IMR-90 (cell line): ENCODE measurements at regions not wholly inside any gene's neighbourhood (a gene's known extent, or its start where the extent isn't known, plus 50 kb on each side); places are given as distances from the start of the nearest gene placed in this dataset.

ENCODE experiments used
- ATAC-seq: fragments of 200-7000 bp; cut with Tn5 transposase; 2 replicates; pipeline ENCODE4 v1.9.1; 2020; ENCODE audit warnings: low read depth, mild to moderate bottlenecking, moderate library complexity
- BruUV-seq: library from RNA; stranded (reverse); fragments of 400-500 nt; replicated peaks from 2 replicates; lab custom pipeline; 2021; lab: Mats Ljungman, UMichigan
- CTCF ChIA-PET: fragments of 300-600 bp; formaldehyde crosslinking; extraction: SDS; loops from one replicate; lab custom pipeline; 2021; ENCODE audit warnings: antibody characterized with exemption; lab: Yijun Ruan, JAX
- POLR2A ChIA-PET: fragments of 300-600 bp; sonication (Branson Sonifier 250); formaldehyde crosslinking; loops from one replicate; lab custom pipeline; 2022; ENCODE audit warnings: antibody characterized with exemption; ENCODE audit not compliant: unreplicated experiment; lab: Charles Lee
- DNase-seq: peaks from one replicate; pipeline ENCODE4 v3.0.0; 2013
- H2AFZ ChIP-seq: replicated peaks from 2 replicates; pipeline ENCODE3; 2013; ENCODE audit warnings: low read length, mild to moderate bottlenecking; ENCODE audit not compliant: poor library complexity
- H2AK5ac ChIP-seq: 2 replicates; pipeline ENCODE4 v1.6.1; 2013; ENCODE audit warnings: low read depth, low read length, inconsistent platforms
- H2AK9ac ChIP-seq: replicated peaks from 2 replicates; pipeline ENCODE3; 2013; ENCODE audit warnings: mild to moderate bottlenecking, low read depth, low read length, moderate library complexity; ENCODE audit not compliant: poor library complexity
- H2BK120ac ChIP-seq: 2 replicates; pipeline ENCODE4 v1.6.1; 2013; ENCODE audit warnings: low read depth, low read length, inconsistent platforms
- H2BK15ac ChIP-seq: 3 replicates; pipeline ENCODE4 v1.6.1; 2013; ENCODE audit warnings: low read depth, low read length, inconsistent platforms
- H2BK20ac ChIP-seq: 2 replicates; pipeline ENCODE4 v1.6.1; 2013; ENCODE audit warnings: low read depth, mild to moderate bottlenecking, inconsistent platforms, low read length, moderate library complexity
- H2BK5ac ChIP-seq: 2 replicates; pipeline ENCODE4 v1.6.1; 2013; ENCODE audit warnings: mild to moderate bottlenecking, low read depth, low read length, inconsistent platforms; ENCODE audit not compliant: poor library complexity, severe bottlenecking
- H3K14ac ChIP-seq: replicated peaks from 2 replicates; pipeline ENCODE4 v1.6.1; 2013; ENCODE audit warnings: low read depth, low read length, inconsistent platforms
- H3K18ac ChIP-seq: 2 replicates; pipeline ENCODE4 v1.6.1; 2013; ENCODE audit warnings: low read depth, low read length, control low read depth
- H3K23ac ChIP-seq: 2 replicates; pipeline ENCODE4 v1.6.1; 2013; ENCODE audit warnings: low read depth, low read length, inconsistent platforms
- H3K27ac ChIP-seq: 2 replicates; pipeline ENCODE4 v1.5.1; 2013; ENCODE audit warnings: mild to moderate bottlenecking, control low read depth, low read length; ENCODE audit not compliant: insufficient read depth
- H3K27me3 ChIP-seq: 2 replicates; pipeline ENCODE4 v1.6.1; 2013; ENCODE audit warnings: low read length; ENCODE audit not compliant: control insufficient read depth, insufficient read depth
- H3K36me3 ChIP-seq: 2 replicates; pipeline ENCODE4 v1.6.1; 2013; ENCODE audit warnings: low read length, mixed read lengths; ENCODE audit not compliant: control insufficient read depth, insufficient read depth
- H3K4ac ChIP-seq: 2 replicates; pipeline ENCODE4 v1.6.1; 2013; ENCODE audit warnings: low read depth, low read length, inconsistent platforms
- H3K4me1 ChIP-seq: 2 replicates; pipeline ENCODE4 v1.6.1; 2013; ENCODE audit warnings: low read length, mixed read lengths; ENCODE audit not compliant: control insufficient read depth, insufficient read depth
- H3K4me2 ChIP-seq: 2 replicates; pipeline ENCODE4 v1.6.1; 2013; ENCODE audit warnings: low read depth, mild to moderate bottlenecking, control low read depth, low read length, moderate library complexity
- H3K4me3 ChIP-seq: 2 replicates; pipeline ENCODE4 v1.5.1; 2013; ENCODE audit warnings: low read depth, mild to moderate bottlenecking, control low read depth, low read length, moderate library complexity; ENCODE audit not compliant: insufficient read depth
- H3K56ac ChIP-seq: 2 replicates; pipeline ENCODE4 v1.6.1; 2013; ENCODE audit warnings: low read length, inconsistent platforms; ENCODE audit not compliant: insufficient read depth; ENCODE audit errors: extremely low read depth
- H3K79me1 ChIP-seq, 2 experiments: 2 replicates each; pipeline ENCODE4 v1.6.1; 2013; ENCODE audit warnings: low read length in 2 of 2, inconsistent platforms in 1 of 2, low read depth in 1 of 2
- H3K9ac ChIP-seq: 2 replicates; pipeline ENCODE4 v1.6.1; 2013; ENCODE audit warnings: low read depth, low read length, control low read depth
- H3K9me1 ChIP-seq: 2 replicates; pipeline ENCODE4 v1.6.1; 2013; ENCODE audit warnings: low read length, inconsistent platforms; ENCODE audit not compliant: insufficient read depth
- H3K9me3 ChIP-seq: 2 replicates; pipeline ENCODE4 v1.6.1; 2013; ENCODE audit warnings: low read length; ENCODE audit not compliant: control insufficient read depth, insufficient read depth
- H4K20me1 ChIP-seq: 2 replicates; pipeline ENCODE4 v1.6.1; 2013; ENCODE audit warnings: low read length, inconsistent platforms; ENCODE audit not compliant: insufficient read depth
- H4K5ac ChIP-seq: 2 replicates; pipeline ENCODE4 v1.6.1; 2013; ENCODE audit warnings: mild to moderate bottlenecking, low read depth, low read length, control low read depth
- H4K8ac ChIP-seq, 2 experiments: 2 replicates each; pipeline ENCODE4 v1.6.1; 2013; ENCODE audit warnings: low read depth in 2 of 2, low read length in 2 of 2, control low read depth in 1 of 2, inconsistent platforms in 1 of 2
- H4K91ac ChIP-seq: 2 replicates; pipeline ENCODE4 v1.6.1; 2013; ENCODE audit warnings: low read depth, low read length, inconsistent platforms; ENCODE audit not compliant: insufficient read depth
- CEBPB ChIP-seq: IDR thresholded peaks from 2 replicates; pipeline ENCODE4 v1.6.1; 2012; ENCODE audit warnings: low read depth, low read length, improper control_type of control experiment
- CHD1 ChIP-seq: IDR thresholded peaks from 2 replicates; pipeline ENCODE4 v1.6.1; 2012; ENCODE audit warnings: low read depth, low read length, improper control_type of control experiment
- FOS ChIP-seq: fragments of 150-350 bp; IDR thresholded peaks from 2 replicates; pipeline ENCODE4 v1.6.1; 2016; ENCODE audit warnings: low read depth, low read length
- MAFK ChIP-seq: IDR thresholded peaks from 2 replicates; pipeline ENCODE4 v1.6.1; 2012; ENCODE audit warnings: low read depth, low read length, improper control_type of control experiment
- POLR2A ChIP-seq: IDR thresholded peaks from 2 replicates; pipeline ENCODE4 v1.6.1; 2012; ENCODE audit warnings: mild to moderate bottlenecking, low read depth, low read length
- RFX5 ChIP-seq: IDR thresholded peaks from 2 replicates; pipeline ENCODE4 v1.8.0; 2012; ENCODE audit warnings: low read depth, mild to moderate bottlenecking, low read length, moderate library complexity
- SMC3 ChIP-seq: fragments of 150-350 bp; IDR thresholded peaks from 2 replicates; pipeline ENCODE4 v1.6.1; 2016; ENCODE audit warnings: low read depth, mild to moderate bottlenecking, antibody characterized with exemption, low read length, moderate library complexity
- WGBS, 2 experiments: methylation state at CpG; one replicate each; pipeline versions ENCODE4 v1.1.5 to v1.1.7; 2013; ENCODE audit warnings: missing lambda C conversion rate in 2 of 2; ENCODE audit not compliant: insufficient read length in 1 of 2; ENCODE audit errors: extremely low coverage in 2 of 2; 5-methylcytosine and 5-hydroxymethylcytosine counted together
- dilution Hi-C: fragments of 300-500 bp; cut with HindIII; formaldehyde crosslinking; loops from one replicate; pipeline ENCODE4 v1.14.3; 2018; ENCODE audit warnings: low sequenced_read_pairs; ENCODE audit not compliant: unreplicated experiment
- in situ Hi-C: fragments of 300-500 bp; cut with MboI; formaldehyde crosslinking; loops from 3 replicates; pipeline ENCODE4 v1.14.3; 2019; ENCODE audit warnings: low sequenced_read_pairs, inconsistent platforms, mixed read lengths
- intact Hi-C: fragments of 100-400 bp; cut with micrococcal nuclease; formaldehyde crosslinking; loops from 2 replicates; pipeline ENCODE4 v1.10.0; 2022
- TF ChIP-seq, protein P1 (sequence below): fragments of 150-350 bp; IDR thresholded peaks from 2 replicates; pipeline ENCODE4 v1.6.1; 2016; ENCODE audit warnings: low read depth, mild to moderate bottlenecking, low read length, moderate library complexity, borderline replicate concordance
- TF ChIP-seq, protein P2 (sequence below): conservative IDR thresholded peaks from 2 replicates; pipeline ENCODE4 v1.5.1; 2012; ENCODE audit warnings: mild to moderate bottlenecking, low read depth, low read length, improper control_type of control experiment

DNA sequence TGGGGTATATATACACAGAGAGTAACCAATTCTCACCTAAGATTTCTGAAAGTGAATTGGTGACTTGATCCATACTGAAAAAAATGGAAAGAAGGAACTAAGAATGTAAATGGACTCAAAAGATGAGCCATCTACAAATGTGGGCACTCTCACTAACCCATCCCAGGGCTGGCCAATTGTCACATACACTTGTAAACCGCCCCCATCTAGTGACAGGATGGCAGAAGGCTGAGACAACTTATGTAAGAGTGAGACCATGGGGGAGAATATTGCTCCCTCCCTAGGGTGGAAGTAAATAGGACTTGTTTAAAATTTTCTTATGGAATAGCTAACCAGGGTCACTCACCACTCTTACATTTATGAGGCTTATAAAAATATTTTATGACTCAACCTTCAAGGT lies 377.1 kb upstream of the ISX start:
- Histone ChIP-seq H3K9ac (no peak overlapping the region), H2AK9ac (no peak overlapping the region), H2BK120ac (no peak overlapping the region), H3K9me1 (no peaks in the 10 kb centered on the region), H2AK5ac (no peak overlapping the region), H3K27me3 (no peaks in the 10 kb centered on the region), H3K4ac (no peak overlapping the region), H4K5ac (no peak overlapping the region), H2AFZ (no peak overlapping the region), H3K27ac (no peak overlapping the region), H3K36me3 (no peaks in the 10 kb centered on the region), H3K79me1 (no peaks in the 10 kb centered on the region), H4K91ac (no peak overlapping the region), H4K20me1 (no peaks in the 10 kb centered on the region), H3K23ac (no peak overlapping the region), H2BK20ac (no peak overlapping the region), H2BK5ac (no peak overlapping the region), H2BK15ac (no peak overlapping the region), H4K8ac (no peak overlapping the region), H3K56ac (no peak overlapping the region), H3K4me2 (no peak overlapping the region), H3K4me1 (no peaks in the 10 kb centered on the region), H3K9me3 (peaks cover 11% of the 10 kb centered on the region), H3K18ac (no peak overlapping the region), H3K14ac (no peak overlapping the region), H3K4me3 (no peak overlapping the region)
- dilution Hi-C loops (no loop called here), intact Hi-C loops (no loop called here), in situ Hi-C loops (no loop called here)
- no peak for TF ChIP-seq POLR2A
- no peak for TF ChIP-seq RFX5
- no peak for TF ChIP-seq CHD1
- TF ChIP-seq CEBPB, result no peak
- TF ChIP-seq SMC3, result no peak
- TF ChIP-seq MAFK, result no peak
- TF ChIP-seq, protein P1, sequence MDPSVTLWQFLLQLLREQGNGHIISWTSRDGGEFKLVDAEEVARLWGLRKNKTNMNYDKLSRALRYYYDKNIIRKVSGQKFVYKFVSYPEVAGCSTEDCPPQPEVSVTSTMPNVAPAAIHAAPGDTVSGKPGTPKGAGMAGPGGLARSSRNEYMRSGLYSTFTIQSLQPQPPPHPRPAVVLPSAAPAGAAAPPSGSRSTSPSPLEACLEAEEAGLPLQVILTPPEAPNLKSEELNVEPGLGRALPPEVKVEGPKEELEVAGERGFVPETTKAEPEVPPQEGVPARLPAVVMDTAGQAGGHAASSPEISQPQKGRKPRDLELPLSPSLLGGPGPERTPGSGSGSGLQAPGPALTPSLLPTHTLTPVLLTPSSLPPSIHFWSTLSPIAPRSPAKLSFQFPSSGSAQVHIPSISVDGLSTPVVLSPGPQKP, result no peak
- TF ChIP-seq, protein P2, sequence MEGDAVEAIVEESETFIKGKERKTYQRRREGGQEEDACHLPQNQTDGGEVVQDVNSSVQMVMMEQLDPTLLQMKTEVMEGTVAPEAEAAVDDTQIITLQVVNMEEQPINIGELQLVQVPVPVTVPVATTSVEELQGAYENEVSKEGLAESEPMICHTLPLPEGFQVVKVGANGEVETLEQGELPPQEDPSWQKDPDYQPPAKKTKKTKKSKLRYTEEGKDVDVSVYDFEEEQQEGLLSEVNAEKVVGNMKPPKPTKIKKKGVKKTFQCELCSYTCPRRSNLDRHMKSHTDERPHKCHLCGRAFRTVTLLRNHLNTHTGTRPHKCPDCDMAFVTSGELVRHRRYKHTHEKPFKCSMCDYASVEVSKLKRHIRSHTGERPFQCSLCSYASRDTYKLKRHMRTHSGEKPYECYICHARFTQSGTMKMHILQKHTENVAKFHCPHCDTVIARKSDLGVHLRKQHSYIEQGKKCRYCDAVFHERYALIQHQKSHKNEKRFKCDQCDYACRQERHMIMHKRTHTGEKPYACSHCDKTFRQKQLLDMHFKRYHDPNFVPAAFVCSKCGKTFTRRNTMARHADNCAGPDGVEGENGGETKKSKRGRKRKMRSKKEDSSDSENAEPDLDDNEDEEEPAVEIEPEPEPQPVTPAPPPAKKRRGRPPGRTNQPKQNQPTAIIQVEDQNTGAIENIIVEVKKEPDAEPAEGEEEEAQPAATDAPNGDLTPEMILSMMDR, result no peak
- TF ChIP-seq FOS, result no peak
- no TSS peak for BruUV-seq
- no peak for ATAC-seq
- ChIA-PET POLR2A (no interaction called here), CTCF (no interaction called here)
- no peak for DNase-seq
- WGBS, 2 experiments, result no CpG with 5 or more reads among the region's 1 CpG
